ENCODE measurements at regions not wholly inside any gene's neighbourhood (a gene's known extent, or its start where the extent isn't known, plus 50 kb on each side); places are given as distances from the start of the nearest gene placed in this dataset.

- intact Hi-C loops (cut with micrococcal nuclease), result no loop called here
- no peak for ATAC-seq
- Histone ChIP-seq H3K4me1 (ENCODE audit: control insufficient read depth, insufficient read depth, low read length) (no peaks in the 10 kb centered on the region), H3K36me3 (ENCODE audit: control insufficient read depth, insufficient read depth, low read length) (no peaks in the 10 kb centered on the region), H3K27ac (ENCODE audit: low read length) (no peak overlapping the region), H3K4me3 (ENCODE audit: low read length) (no peak overlapping the region), H3K27me3 (ENCODE audit: control insufficient read depth, insufficient read depth, low read length) (no peaks in the 10 kb centered on the region), H3K9me3 (ENCODE audit: control insufficient read depth, insufficient read depth, low read length) (no peaks in the 10 kb centered on the region)
- no peaks in the 10 kb centered on the region for H3K27me3 Mint-ChIP-seq (ENCODE audit: low read depth in 2 of 2)
- no peak overlapping the region for H3K27ac Mint-ChIP-seq
- WGBS (ENCODE audit: insufficient coverage), result 92% methylated on average over 2 of the region's 3 CpGs
- H3K4me1 Mint-ChIP-seq, result no peaks in the 10 kb centered on the region
- TF ChIP-seq CTCF (IDR thresholded peaks at IDR 0.05), result no peak
- DNase-seq, result no peak
- no peaks in the 10 kb centered on the region for H3K36me3 Mint-ChIP-seq
- H3K9me3 Mint-ChIP-seq, result peaks cover 12 to 22% of the 10 kb centered on the region in 2 donors
- H3K4me3 Mint-ChIP-seq, result no peak overlapping the region
These were observed 640.8 kb downstream of the C12orf50 start for GRCh38 chr12:87388376-87388775.

- H3K4me3 ChIP-seq (ENCODE audit: low read length), result no peak overlapping the region
- ATAC-seq (no peak), DNase-seq (no peak)
- no peak for TF ChIP-seq CTCF (IDR thresholded peaks at IDR 0.05)
- no peak overlapping the region for H3K27ac ChIP-seq (ENCODE audit: low read length)
- Mint-ChIP-seq H3K36me3 (no peaks in the 10 kb centered on the region), H3K27ac (no peak overlapping the region), H3K9me3 (peaks cover 10 to 18% of the 10 kb centered on the region in 2 donors), H3K4me1 (no peaks in the 10 kb centered on the region), H3K4me3 (no peak overlapping the region), H3K27me3 (ENCODE audit: low read depth in 2 of 2) (no peaks in the 10 kb centered on the region)
- no peaks in the 10 kb centered on the region for H3K4me1 ChIP-seq (ENCODE audit: control insufficient read depth, insufficient read depth, low read length)
- no peaks in the 10 kb centered on the region for H3K9me3 ChIP-seq (ENCODE audit: control insufficient read depth, insufficient read depth, low read length)
- H3K27me3 ChIP-seq (ENCODE audit: control insufficient read depth, insufficient read depth, low read length), result no peaks in the 10 kb centered on the region
- no peaks in the 10 kb centered on the region for H3K36me3 ChIP-seq (ENCODE audit: control insufficient read depth, insufficient read depth, low read length)
- intact Hi-C loops (cut with micrococcal nuclease), result no loop called here
These were observed 643.9 kb downstream of the C12orf50 start for GRCh38 chr12:87385322-87385721.

GRCh38 chr12:87384226-87384625 lies 645.0 kb downstream of the C12orf50 start:
- no peaks in the 10 kb centered on the region for H3K9me3 ChIP-seq (ENCODE audit: control insufficient read depth, insufficient read depth, low read length)
- Mint-ChIP-seq H3K4me3 (no peak overlapping the region), H3K27me3 (ENCODE audit: low read depth in 2 of 2) (no peaks in the 10 kb centered on the region), H3K36me3 (no peaks in the 10 kb centered on the region), H3K27ac (no peak overlapping the region), H3K9me3 (peaks cover 8 to 18% of the 10 kb centered on the region in 2 donors), H3K4me1 (no peaks in the 10 kb centered on the region)
- H3K27ac ChIP-seq (ENCODE audit: low read length), result no peak overlapping the region
- DNase-seq, result no peak
- no peak overlapping the region for H3K4me3 ChIP-seq (ENCODE audit: low read length)
- TF ChIP-seq CTCF (IDR thresholded peaks at IDR 0.05), result no peak
- 62% methylated on average over 3 of the region's 3 CpGs for whole genome bisulfite sequencing (ENCODE audit: insufficient coverage)
- no peaks in the 10 kb centered on the region for H3K27me3 ChIP-seq (ENCODE audit: control insufficient read depth, insufficient read depth, low read length)
- no peaks in the 10 kb centered on the region for H3K36me3 ChIP-seq (ENCODE audit: control insufficient read depth, insufficient read depth, low read length)
- no peak for ATAC-seq
- H3K4me1 ChIP-seq (ENCODE audit: control insufficient read depth, insufficient read depth, low read length), result no peaks in the 10 kb centered on the region
- intact Hi-C loops (cut with micrococcal nuclease), result no loop called here

GRCh38 chr12:87383680-87384079 lies 645.5 kb downstream of the C12orf50 start:
- DNase-seq (no peak), ATAC-seq (no peak)
- Mint-ChIP-seq H3K36me3 (no peaks in the 10 kb centered on the region), H3K4me3 (no peak overlapping the region), H3K27ac (no peak overlapping the region), H3K4me1 (no peaks in the 10 kb centered on the region), H3K9me3 (peaks cover 8 to 18% of the 10 kb centered on the region in 2 donors), H3K27me3 (ENCODE audit: low read depth in 2 of 2) (no peaks in the 10 kb centered on the region)
- H3K27me3 ChIP-seq (ENCODE audit: control insufficient read depth, insufficient read depth, low read length), result no peaks in the 10 kb centered on the region
- no peaks in the 10 kb centered on the region for H3K4me1 ChIP-seq (ENCODE audit: control insufficient read depth, insufficient read depth, low read length)
- no peaks in the 10 kb centered on the region for H3K36me3 ChIP-seq (ENCODE audit: control insufficient read depth, insufficient read depth, low read length)
- no peak overlapping the region for H3K27ac ChIP-seq (ENCODE audit: low read length)
- H3K4me3 ChIP-seq (ENCODE audit: low read length), result no peak overlapping the region
- H3K9me3 ChIP-seq (ENCODE audit: control insufficient read depth, insufficient read depth, low read length), result no peaks in the 10 kb centered on the region
- no peak for TF ChIP-seq CTCF (IDR thresholded peaks at IDR 0.05)
- intact Hi-C loops (cut with micrococcal nuclease), result no loop called here
